NB4 (cell line): ENCODE measurements at regions not wholly inside any gene's neighbourhood (a gene's known extent, or its start where the extent isn't known, plus 50 kb on each side); places are given as distances from the start of the nearest gene placed in this dataset.

Experiments used
- CTCF ChIP-seq: IDR thresholded peaks from one replicate; pipeline ENCODE4 v1.5.1; 2012; ENCODE audit warnings: low read depth, low read length
- POLR2A ChIP-seq: IDR thresholded peaks from 2 replicates; pipeline ENCODE4 v1.6.1; 2011; ENCODE audit warnings: mild to moderate bottlenecking; ENCODE audit not compliant: insufficient read length; ENCODE audit errors: extremely low read depth

DNA sequence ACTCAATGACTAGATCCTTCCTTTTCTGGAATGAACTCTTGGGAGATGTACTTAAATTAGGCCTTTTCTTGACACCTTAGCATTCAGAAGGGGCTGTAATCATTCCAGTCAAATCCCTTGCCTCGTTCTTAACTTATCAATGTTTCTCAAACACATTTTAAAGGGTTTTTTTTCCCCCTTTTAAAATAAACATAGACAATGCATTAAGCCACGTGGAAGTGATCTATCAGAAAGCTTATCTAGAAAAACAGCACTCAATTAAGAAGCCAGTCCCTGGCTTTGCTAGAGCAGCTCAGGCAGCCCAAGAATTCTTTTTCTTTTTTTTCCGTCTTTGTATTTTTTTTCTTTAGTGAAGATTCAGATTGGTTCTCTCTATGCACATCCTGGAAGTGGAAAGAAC lies 118.2 kb downstream of the PCDH7 start:
- TF ChIP-seq POLR2A (no peak), CTCF (no peak)
